Liver (tissue), 3 donors: ENCODE measurements at regions not wholly inside any gene's neighbourhood (a gene's known extent, or its start where the extent isn't known, plus 50 kb on each side); places are given as distances from the start of the nearest gene placed in this dataset.

Experiments used
- EGR1 ChIP-seq, 2 donors: IDR thresholded peaks; 2 replicates each; pipeline ENCODE4 v1.6.1; 2016 to 2018; ENCODE audit warnings: antibody characterized with exemption in 2 of 2, low read depth in 2 of 2
- GABPA ChIP-seq, 2 donors: IDR thresholded peaks in 1 of 2; conservative IDR thresholded peaks in 1 of 2; 2 replicates each; pipeline ENCODE4 v1.6.1; 2016; ENCODE audit warnings: antibody characterized with exemption in 2 of 2, mild to moderate bottlenecking in 1 of 2, moderate library complexity in 1 of 2
- JUND ChIP-seq, 2 donors: IDR thresholded peaks; 2 replicates each; pipeline ENCODE4 v1.6.1; 2016; ENCODE audit warnings: antibody characterized with exemption in 2 of 2
- MAX ChIP-seq: IDR thresholded peaks from 2 replicates; pipeline ENCODE4 v1.6.1; 2016; ENCODE audit warnings: antibody characterized with exemption
- NR2F2 ChIP-seq: IDR thresholded peaks from 2 replicates; pipeline ENCODE4 v1.6.1; 2016; ENCODE audit warnings: antibody characterized with exemption
- RAD21 ChIP-seq, 2 donors: IDR thresholded peaks; 2 replicates each; pipeline ENCODE4 v1.6.1; 2016; ENCODE audit warnings: antibody characterized with exemption in 2 of 2, mild to moderate bottlenecking in 2 of 2
- RXRA ChIP-seq, 2 donors: IDR thresholded peaks; 2 replicates each; pipeline ENCODE4 v1.6.1; 2017 to 2018; ENCODE audit warnings: antibody characterized with exemption in 2 of 2, mild to moderate bottlenecking in 1 of 2
- TAF1 ChIP-seq: conservative IDR thresholded peaks from 2 replicates; pipeline ENCODE4 v1.6.1; 2016; ENCODE audit warnings: antibody characterized with exemption, mild to moderate bottlenecking
- YY1 ChIP-seq: IDR thresholded peaks from 2 replicates; pipeline ENCODE4 v1.6.1; 2016; ENCODE audit warnings: antibody characterized with exemption, mild to moderate bottlenecking
- ZBTB33 ChIP-seq: IDR thresholded peaks from 2 replicates; pipeline ENCODE4 v1.6.1; 2016; ENCODE audit warnings: antibody characterized with exemption
- TF ChIP-seq, protein P1 (sequence below): fragments of 150-350 bp; IDR thresholded peaks from 2 replicates; pipeline ENCODE4 v1.5.1; 2017; ENCODE audit warnings: improper control_type of control experiment, low read depth, low read length; ENCODE audit not compliant: missing input control
- TF ChIP-seq, protein P2 (sequence below): IDR thresholded peaks from 2 replicates; pipeline ENCODE4 v1.6.1; 2016; ENCODE audit warnings: antibody characterized with exemption
- TF ChIP-seq, protein P3 (sequence below): IDR thresholded peaks from 2 replicates; pipeline ENCODE4 v1.6.1; 2016; ENCODE audit warnings: antibody characterized with exemption, mild to moderate bottlenecking
- donor health status: healthy.
- donor health status: healthy.

- TF ChIP-seq JUND (IDR thresholded peaks at IDR 0.05) (no peak), RAD21 (IDR thresholded peaks at IDR 0.05) (no peak), YY1 (no peak), TAF1 (no peak), RXRA (IDR thresholded peaks at IDR 0.05) (no peak), ZBTB33 (no peak), NR2F2 (no peak), EGR1 (IDR thresholded peaks at IDR 0.05; ENCODE audit: low read depth in 2 of 2) (no peak), GABPA (IDR thresholded peaks at IDR 0.05 in 1 of 2, conservative IDR thresholded peaks at IDR 0.05 in 1 of 2) (no peak), MAX (no peak)
- TF ChIP-seq, protein P1, sequence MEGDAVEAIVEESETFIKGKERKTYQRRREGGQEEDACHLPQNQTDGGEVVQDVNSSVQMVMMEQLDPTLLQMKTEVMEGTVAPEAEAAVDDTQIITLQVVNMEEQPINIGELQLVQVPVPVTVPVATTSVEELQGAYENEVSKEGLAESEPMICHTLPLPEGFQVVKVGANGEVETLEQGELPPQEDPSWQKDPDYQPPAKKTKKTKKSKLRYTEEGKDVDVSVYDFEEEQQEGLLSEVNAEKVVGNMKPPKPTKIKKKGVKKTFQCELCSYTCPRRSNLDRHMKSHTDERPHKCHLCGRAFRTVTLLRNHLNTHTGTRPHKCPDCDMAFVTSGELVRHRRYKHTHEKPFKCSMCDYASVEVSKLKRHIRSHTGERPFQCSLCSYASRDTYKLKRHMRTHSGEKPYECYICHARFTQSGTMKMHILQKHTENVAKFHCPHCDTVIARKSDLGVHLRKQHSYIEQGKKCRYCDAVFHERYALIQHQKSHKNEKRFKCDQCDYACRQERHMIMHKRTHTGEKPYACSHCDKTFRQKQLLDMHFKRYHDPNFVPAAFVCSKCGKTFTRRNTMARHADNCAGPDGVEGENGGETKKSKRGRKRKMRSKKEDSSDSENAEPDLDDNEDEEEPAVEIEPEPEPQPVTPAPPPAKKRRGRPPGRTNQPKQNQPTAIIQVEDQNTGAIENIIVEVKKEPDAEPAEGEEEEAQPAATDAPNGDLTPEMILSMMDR, result no peak
- TF ChIP-seq, protein P2, sequence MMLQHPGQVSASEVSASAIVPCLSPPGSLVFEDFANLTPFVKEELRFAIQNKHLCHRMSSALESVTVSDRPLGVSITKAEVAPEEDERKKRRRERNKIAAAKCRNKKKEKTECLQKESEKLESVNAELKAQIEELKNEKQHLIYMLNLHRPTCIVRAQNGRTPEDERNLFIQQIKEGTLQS, result no peak
- TF ChIP-seq, protein P3, sequence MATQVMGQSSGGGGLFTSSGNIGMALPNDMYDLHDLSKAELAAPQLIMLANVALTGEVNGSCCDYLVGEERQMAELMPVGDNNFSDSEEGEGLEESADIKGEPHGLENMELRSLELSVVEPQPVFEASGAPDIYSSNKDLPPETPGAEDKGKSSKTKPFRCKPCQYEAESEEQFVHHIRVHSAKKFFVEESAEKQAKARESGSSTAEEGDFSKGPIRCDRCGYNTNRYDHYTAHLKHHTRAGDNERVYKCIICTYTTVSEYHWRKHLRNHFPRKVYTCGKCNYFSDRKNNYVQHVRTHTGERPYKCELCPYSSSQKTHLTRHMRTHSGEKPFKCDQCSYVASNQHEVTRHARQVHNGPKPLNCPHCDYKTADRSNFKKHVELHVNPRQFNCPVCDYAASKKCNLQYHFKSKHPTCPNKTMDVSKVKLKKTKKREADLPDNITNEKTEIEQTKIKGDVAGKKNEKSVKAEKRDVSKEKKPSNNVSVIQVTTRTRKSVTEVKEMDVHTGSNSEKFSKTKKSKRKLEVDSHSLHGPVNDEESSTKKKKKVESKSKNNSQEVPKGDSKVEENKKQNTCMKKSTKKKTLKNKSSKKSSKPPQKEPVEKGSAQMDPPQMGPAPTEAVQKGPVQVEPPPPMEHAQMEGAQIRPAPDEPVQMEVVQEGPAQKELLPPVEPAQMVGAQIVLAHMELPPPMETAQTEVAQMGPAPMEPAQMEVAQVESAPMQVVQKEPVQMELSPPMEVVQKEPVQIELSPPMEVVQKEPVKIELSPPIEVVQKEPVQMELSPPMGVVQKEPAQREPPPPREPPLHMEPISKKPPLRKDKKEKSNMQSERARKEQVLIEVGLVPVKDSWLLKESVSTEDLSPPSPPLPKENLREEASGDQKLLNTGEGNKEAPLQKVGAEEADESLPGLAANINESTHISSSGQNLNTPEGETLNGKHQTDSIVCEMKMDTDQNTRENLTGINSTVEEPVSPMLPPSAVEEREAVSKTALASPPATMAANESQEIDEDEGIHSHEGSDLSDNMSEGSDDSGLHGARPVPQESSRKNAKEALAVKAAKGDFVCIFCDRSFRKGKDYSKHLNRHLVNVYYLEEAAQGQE, result no peak
These were observed 175.0 kb upstream of the UGT8 start for GRCh38 chr4:114423582-114423981.
